GM18498 (cell line): ENCODE measurements at regions not wholly inside any gene's neighbourhood (a gene's known extent, or its start where the extent isn't known, plus 50 kb on each side); places are given as distances from the start of the nearest gene placed in this dataset.

Experiments used
- ATAC-seq: cut with Tn5 transposase; IDR thresholded peaks from one replicate; pipeline ENCODE4 v1.9.1; 2021; ENCODE audit warnings: mild to moderate bottlenecking, moderate library complexity; ENCODE audit not compliant: unreplicated experiment

GRCh38 chr2:7899923-7900322, 781.9 kb upstream of the ID2 start:
- no peak for ATAC-seq

- ATAC-seq: no peak
Measured at GRCh38 chr2:7900593-7900992, 781.3 kb upstream of the ID2 start.

- ATAC-seq: no peak
Measured at GRCh38 chr2:7902251-7902765, 779.5 kb upstream of the ID2 start.

GRCh38 chr2:7904319-7904718, 777.5 kb upstream of the ID2 start:
- ATAC-seq: no peak

DNA sequence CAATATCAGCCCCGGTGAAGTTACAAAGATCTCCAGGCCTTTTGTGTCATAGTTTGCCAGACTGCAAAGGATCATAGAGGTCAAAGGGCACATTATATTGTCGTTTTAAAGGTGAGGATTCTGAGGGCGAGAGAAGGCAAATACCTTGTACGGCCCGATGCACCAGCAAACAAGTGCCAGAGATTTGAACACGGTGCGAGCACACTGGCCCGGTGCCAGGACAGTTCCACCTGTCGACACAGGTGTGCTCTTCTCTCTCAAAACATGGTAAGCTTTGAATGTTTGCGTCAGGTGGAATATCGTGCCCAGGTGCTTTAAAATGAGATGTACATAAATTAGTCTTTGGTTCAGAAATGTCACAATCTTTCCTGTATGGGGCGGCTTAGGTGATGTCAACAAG, 776.1 kb upstream of the ID2 start:
- no peak for ATAC-seq

DNA sequence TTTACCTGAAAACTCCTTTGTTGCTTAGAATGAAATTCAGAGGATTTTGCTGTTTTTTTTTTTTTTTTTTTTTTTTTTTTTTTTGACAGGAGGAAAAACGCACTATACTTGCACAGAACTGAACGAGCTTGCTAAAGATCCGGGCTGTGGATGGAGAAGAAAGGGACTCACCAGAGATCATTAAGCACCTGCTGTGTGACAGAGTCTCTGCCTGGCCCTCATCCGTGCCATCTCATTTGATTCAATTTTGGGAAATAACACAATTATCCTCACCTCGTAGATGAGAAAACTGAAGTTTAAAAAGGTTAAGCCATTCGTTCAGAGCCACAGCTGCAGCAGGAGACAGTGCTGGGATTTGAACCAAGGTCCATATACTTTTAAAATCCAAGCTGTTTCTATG, 775.4 kb upstream of the ID2 start:
- no peak for ATAC-seq

GRCh38 chr2:7907041-7907440, 774.8 kb upstream of the ID2 start:
- no peak for ATAC-seq

- ATAC-seq: no peak
Measured at GRCh38 chr2:7910752-7911151, 771.1 kb upstream of the ID2 start.

GRCh38 chr2:7911196-7911595, 770.7 kb upstream of the ID2 start:
- no peak for ATAC-seq

GRCh38 chr2:7913974-7914373, 767.9 kb upstream of the ID2 start:
- no peak for ATAC-seq

GRCh38 chr2:7915302-7916091, 766.4 kb upstream of the ID2 start:
- no peak for ATAC-seq

DNA sequence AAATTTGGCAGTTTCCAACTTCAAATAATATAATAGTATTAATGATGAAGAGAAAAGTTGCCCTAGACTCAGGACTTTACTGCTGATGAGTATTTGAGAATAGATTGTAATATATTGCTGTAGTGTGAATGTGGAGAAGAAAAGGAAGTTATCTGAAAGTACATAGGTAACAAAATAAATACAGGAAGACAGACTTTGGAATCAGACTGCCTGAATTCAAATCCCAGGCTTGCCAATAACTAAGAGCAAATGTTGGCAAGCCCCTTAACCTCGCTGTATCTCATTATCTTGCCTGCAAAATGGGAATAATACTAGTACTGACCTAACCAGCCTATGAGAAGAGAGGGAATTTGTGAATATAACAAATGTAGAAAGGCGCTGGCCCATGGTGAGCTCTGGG, 765.2 kb upstream of the ID2 start:
- no peak for ATAC-seq

DNA sequence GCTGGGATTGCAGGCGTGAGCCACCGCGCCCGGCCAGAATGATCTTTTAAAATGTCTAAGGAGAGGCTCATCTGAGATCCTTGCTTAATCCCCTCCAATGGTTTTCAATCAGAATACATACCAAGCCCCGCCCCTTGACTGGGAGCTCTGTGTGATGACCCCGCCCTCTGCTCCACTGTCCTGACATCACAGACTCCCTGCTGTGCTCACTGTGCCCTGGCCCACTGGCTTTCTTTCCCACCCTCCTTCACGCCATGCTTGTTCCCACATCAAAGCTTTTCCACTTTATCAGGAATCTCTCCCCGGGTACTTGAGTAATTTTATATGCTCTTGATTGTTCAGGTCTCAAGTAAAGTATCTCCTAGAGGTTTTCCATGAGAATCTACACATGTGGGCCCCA, 762.3 kb upstream of the ID2 start:
- ATAC-seq: no peak

DNA sequence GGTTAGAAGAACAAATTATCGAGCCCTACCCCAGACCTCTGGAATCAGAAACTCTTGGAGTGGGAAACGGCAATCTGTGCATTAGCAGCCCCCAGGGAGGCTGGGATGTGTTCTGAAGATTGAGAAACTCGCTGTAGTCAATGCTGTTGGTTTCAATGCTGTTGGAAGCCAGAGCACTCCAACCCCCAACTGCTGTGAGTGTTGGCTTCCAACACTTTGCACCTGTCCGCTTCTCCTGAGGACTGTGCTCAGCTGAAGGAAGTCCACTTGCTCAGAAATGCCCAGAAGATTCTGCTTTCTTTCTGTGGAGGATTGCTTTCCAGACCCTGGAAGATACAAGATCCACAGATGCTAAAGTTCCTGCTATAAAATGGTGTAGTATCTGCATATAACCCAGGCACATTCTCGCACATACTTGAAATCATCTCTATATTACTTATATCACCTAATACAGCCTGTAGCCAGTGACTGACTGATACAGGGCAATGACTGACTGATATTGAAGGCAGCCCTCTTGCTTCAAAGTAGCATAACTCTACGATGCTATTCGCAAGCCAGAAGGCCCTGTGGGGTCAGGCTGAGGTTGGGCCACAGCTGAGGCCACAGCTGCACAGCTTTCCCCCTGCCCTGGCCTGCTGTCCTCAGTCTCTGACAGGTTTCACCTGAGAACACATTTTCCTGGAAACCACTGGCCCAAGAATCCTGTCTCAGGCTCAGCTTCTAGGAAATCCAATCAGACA, 757.7 kb upstream of the ID2 start:
- ATAC-seq: no peak

- no peak for ATAC-seq
Measured at GRCh38 chr2:7925506-7925905, 756.4 kb upstream of the ID2 start.

- ATAC-seq: no peak
Measured at GRCh38 chr2:7927691-7928090, 754.2 kb upstream of the ID2 start.

DNA sequence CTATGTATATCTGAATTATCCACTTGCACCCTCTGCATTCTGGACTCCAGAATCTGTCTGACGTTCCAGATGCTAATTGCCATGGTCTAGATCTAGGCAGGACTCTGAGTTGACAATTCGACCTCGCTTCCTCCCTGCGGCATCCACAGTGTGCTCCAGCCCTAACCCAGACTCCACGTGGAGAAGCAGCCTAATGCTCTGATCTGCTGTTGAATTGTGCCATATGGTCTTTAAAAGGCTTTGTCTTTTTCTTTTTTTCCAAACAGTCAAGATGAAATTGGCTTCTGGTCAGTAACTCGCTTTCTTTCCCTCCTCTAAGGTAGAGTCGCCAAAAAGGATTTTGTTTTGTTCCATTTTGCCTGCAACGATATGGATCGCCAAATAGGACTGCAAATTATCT, 752.6 kb upstream of the ID2 start:
- ATAC-seq: no peak

DNA sequence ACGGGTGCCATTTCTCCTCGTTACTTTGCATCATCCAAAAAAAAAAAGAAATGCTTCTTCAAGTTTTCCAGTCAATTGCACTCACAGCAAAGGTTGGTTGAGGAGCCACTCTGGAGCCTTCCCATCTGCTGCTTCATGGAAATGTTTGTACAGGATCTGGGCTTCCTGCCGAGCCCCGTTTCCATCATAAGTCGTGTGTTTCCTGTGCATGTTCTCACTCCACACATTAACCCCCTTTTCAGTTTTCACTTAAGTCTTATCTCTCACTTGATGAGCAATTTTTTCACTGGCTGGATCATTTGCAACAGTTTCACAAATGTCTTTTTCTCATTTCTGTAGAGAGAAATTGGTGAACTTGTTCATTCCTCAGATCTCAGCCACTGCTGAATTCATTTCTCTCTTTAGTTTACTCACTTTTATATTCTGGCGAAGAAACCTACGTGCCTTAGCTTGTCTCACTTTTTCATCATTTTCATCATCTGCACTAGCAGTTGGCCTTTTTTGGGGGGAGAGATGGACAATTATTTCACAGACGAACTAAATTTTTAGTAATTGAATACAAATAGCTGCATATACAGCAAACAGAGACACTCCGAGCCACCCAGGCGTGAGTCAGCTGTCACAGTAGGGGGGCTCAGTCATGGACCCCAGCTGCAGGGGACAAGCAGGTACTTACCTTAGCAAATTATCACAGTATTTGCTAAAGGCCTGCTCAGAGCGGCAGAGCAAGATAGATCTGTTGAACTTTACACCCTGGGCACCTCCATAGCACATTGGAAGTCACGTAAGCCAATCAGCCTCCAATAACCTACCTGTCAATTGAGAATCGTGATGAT, 750.8 kb upstream of the ID2 start:
- no peak for ATAC-seq

- ATAC-seq: no peak
Measured at GRCh38 chr2:7931808-7932207, 750.0 kb upstream of the ID2 start.

- no peak for ATAC-seq
Measured at GRCh38 chr2:7933672-7934071, 748.2 kb upstream of the ID2 start.

- ATAC-seq: no peak
Measured at GRCh38 chr2:7934476-7934875, 747.4 kb upstream of the ID2 start.
